Tongue (tissue), 1 donor: ENCODE measurements at regions not wholly inside any gene's neighbourhood (a gene's known extent, or its start where the extent isn't known, plus 50 kb on each side); places are given as distances from the start of the nearest gene placed in this dataset.

ENCODE experiments used
- DNase-seq: peaks from one replicate; pipeline ENCODE4 v3.0.0-alpha.2; 2015

- DNase-seq, result no peak
Observed at GRCh38 chr10:90612276-90612675, 245.6 kb downstream of the HTR7 start.

GRCh38 chr10:90614631-90615030 lies 243.2 kb downstream of the HTR7 start:
- DNase-seq, result peak; percentile 15

GRCh38 chr10:90621577-90621976 lies 236.3 kb downstream of the HTR7 start:
- DNase-seq, result peak; percentile 27

GRCh38 chr10:90635111-90635765 lies 222.6 kb downstream of the HTR7 start:
- DNase-seq, result peak; percentile 34

GRCh38 chr10:90640756-90641155 lies 217.1 kb downstream of the HTR7 start:
- DNase-seq, result no peak

- no peak for DNase-seq
Observed at GRCh38 chr10:90641731-90642130, 216.1 kb downstream of the HTR7 start.

- no peak for DNase-seq
Observed at GRCh38 chr10:90642136-90642535, 215.7 kb downstream of the HTR7 start.

GRCh38 chr10:90642650-90643049 lies 215.2 kb downstream of the HTR7 start:
- DNase-seq, result peak; percentile 12

GRCh38 chr10:90644165-90644564 lies 213.7 kb downstream of the HTR7 start:
- DNase-seq, result no peak

- DNase-seq, result no peak
Observed at GRCh38 chr10:90650858-90651257, 207.0 kb downstream of the HTR7 start.

GRCh38 chr10:90652519-90652918 lies 205.3 kb downstream of the HTR7 start:
- no peak for DNase-seq

- no peak for DNase-seq
Observed at GRCh38 chr10:90658791-90659190, 199.0 kb downstream of the HTR7 start.

GRCh38 chr10:90665905-90666662 lies 191.8 kb downstream of the HTR7 start:
- DNase-seq, result no peak

GRCh38 chr10:90674461-90674860 lies 183.4 kb downstream of the HTR7 start:
- DNase-seq, result no peak

GRCh38 chr10:90674928-90675327 lies 182.9 kb downstream of the HTR7 start:
- DNase-seq, result no peak

GRCh38 chr10:90675621-90676020 lies 182.2 kb downstream of the HTR7 start:
- DNase-seq, result no peak
